Activated naive CD4-positive, alpha-beta T cell treated with anti-CD3 and anti-CD28 coated beads, Interleukin-2, amount 10 ng/mL, durations not matched to agents 7 days and 5 days (primary cell): ENCODE measurements at regions not wholly inside any gene's neighbourhood (a gene's known extent, or its start where the extent isn't known, plus 50 kb on each side); places are given as distances from the start of the nearest gene placed in this dataset.

Experiments
- CTCF ChIA-PET: fragments of 350-600 bp; sonication (Branson Sonifier 250); formaldehyde crosslinking; loops from one replicate; lab custom pipeline; 2021; ENCODE audit warnings: antibody characterized with exemption; lab: Charles Lee
- DNase-seq: peaks from one replicate; pipeline ENCODE4 v3.0.0-alpha.2; 2020
- H3K27ac Mint-ChIP-seq: one replicate; pipeline ENCODE4 v1.8.0; 2021; ENCODE audit warnings: mild to moderate bottlenecking, moderate library complexity, mixed read lengths
- H3K27me3 Mint-ChIP-seq: one replicate; pipeline ENCODE4 v1.8.0; 2021; ENCODE audit warnings: mild to moderate bottlenecking, mixed read lengths
- H3K36me3 Mint-ChIP-seq: one replicate; pipeline ENCODE4 v1.8.0; 2021; ENCODE audit warnings: mixed read lengths
- H3K4me1 Mint-ChIP-seq: one replicate; pipeline ENCODE4 v1.8.0; 2021; ENCODE audit warnings: mixed read lengths
- H3K4me3 Mint-ChIP-seq: one replicate; pipeline ENCODE4 v1.8.0; 2021; ENCODE audit warnings: mild to moderate bottlenecking, moderate library complexity, mixed read lengths
- H3K9me3 Mint-ChIP-seq: one replicate; pipeline ENCODE4 v1.8.0; 2021; ENCODE audit warnings: mixed read lengths

- Mint-ChIP-seq H3K9me3 (peaks cover 2% of the 10 kb centered on the region), H3K36me3 (no peaks in the 10 kb centered on the region), H3K27me3 (peaks cover 26% of the 10 kb centered on the region), H3K4me3 (no peak overlapping the region), H3K4me1 (no peaks in the 10 kb centered on the region), H3K27ac (no peak overlapping the region)
- DNase-seq, result no peak
- CTCF ChIA-PET, result no interaction called here
Observed at GRCh38 chr6:167731216-167731615, 95.5 kb upstream of the AFDN start.

- no peak for DNase-seq
- H3K27me3 Mint-ChIP-seq, result peaks cover 21% of the 10 kb centered on the region
- H3K9me3 Mint-ChIP-seq, result peaks cover 2% of the 10 kb centered on the region
- CTCF ChIA-PET, result no interaction called here
- no peaks in the 10 kb centered on the region for H3K4me1 Mint-ChIP-seq
- H3K27ac Mint-ChIP-seq, result no peak overlapping the region
- no peak overlapping the region for H3K4me3 Mint-ChIP-seq
- no peaks in the 10 kb centered on the region for H3K36me3 Mint-ChIP-seq
Observed at GRCh38 chr6:167731731-167732422, 94.8 kb upstream of the AFDN start.

GRCh38 chr6:167733740-167734661 lies 92.7 kb upstream of the AFDN start:
- DNase-seq, result no peak
- Mint-ChIP-seq H3K4me1 (no peaks in the 10 kb centered on the region), H3K4me3 (no peak overlapping the region), H3K36me3 (no peaks in the 10 kb centered on the region), H3K27me3 (peaks cover 24% of the 10 kb centered on the region), H3K27ac (no peak overlapping the region), H3K9me3 (peaks cover 2% of the 10 kb centered on the region)
- CTCF ChIA-PET, result no interaction called here

- Mint-ChIP-seq H3K36me3 (no peaks in the 10 kb centered on the region), H3K4me1 (no peaks in the 10 kb centered on the region), H3K27me3 (peaks cover 26% of the 10 kb centered on the region), H3K4me3 (no peak overlapping the region), H3K27ac (no peak overlapping the region), H3K9me3 (peaks cover 2% of the 10 kb centered on the region)
- CTCF ChIA-PET, result no interaction called here
- no peak for DNase-seq
Observed at GRCh38 chr6:167734662-167735083, 92.0 kb upstream of the AFDN start.

- H3K4me3 Mint-ChIP-seq, result no peak overlapping the region
- H3K27me3 Mint-ChIP-seq, result peaks cover 28% of the 10 kb centered on the region
- H3K36me3 Mint-ChIP-seq, result no peaks in the 10 kb centered on the region
- no peak for DNase-seq
- peaks cover 2% of the 10 kb centered on the region for H3K9me3 Mint-ChIP-seq
- no peak overlapping the region for H3K27ac Mint-ChIP-seq
- no peaks in the 10 kb centered on the region for H3K4me1 Mint-ChIP-seq
- CTCF ChIA-PET, result interaction anchor here (0.7 kb wide), 1 partner anchor 158 kb away, joined by 3 read pairs; no protein-coding TSS in a partner anchor
Observed at GRCh38 chr6:167735084-167735950, 91.4 kb upstream of the AFDN start.

- H3K4me1 Mint-ChIP-seq, result no peaks in the 10 kb centered on the region
- CTCF ChIA-PET, result interaction anchor here (0.7 kb wide), 1 partner anchor 158 kb away, joined by 3 read pairs; no protein-coding TSS in a partner anchor
- peaks cover 2% of the 10 kb centered on the region for H3K9me3 Mint-ChIP-seq
- H3K4me3 Mint-ChIP-seq, result no peak overlapping the region
- DNase-seq, result no peak
- H3K27ac Mint-ChIP-seq, result no peak overlapping the region
- no peaks in the 10 kb centered on the region for H3K36me3 Mint-ChIP-seq
- H3K27me3 Mint-ChIP-seq, result peaks cover 28% of the 10 kb centered on the region
Observed at GRCh38 chr6:167735951-167736288, 90.8 kb upstream of the AFDN start.

GRCh38 chr6:167736486-167737204 lies 90.1 kb upstream of the AFDN start:
- Mint-ChIP-seq H3K4me3 (no peak overlapping the region), H3K36me3 (no peaks in the 10 kb centered on the region), H3K4me1 (no peaks in the 10 kb centered on the region), H3K9me3 (peaks cover 2% of the 10 kb centered on the region), H3K27ac (no peak overlapping the region), H3K27me3 (peaks cover 28% of the 10 kb centered on the region)
- no peak for DNase-seq
- CTCF ChIA-PET, result no interaction called here

GRCh38 chr6:167737205-167737830 lies 89.4 kb upstream of the AFDN start:
- Mint-ChIP-seq H3K27ac (no peak overlapping the region), H3K27me3 (peaks cover 28% of the 10 kb centered on the region), H3K4me1 (no peaks in the 10 kb centered on the region), H3K36me3 (no peaks in the 10 kb centered on the region), H3K9me3 (peaks cover 2% of the 10 kb centered on the region), H3K4me3 (no peak overlapping the region)
- CTCF ChIA-PET, result no interaction called here
- DNase-seq, result no peak

GRCh38 chr6:167738386-167738785 lies 88.3 kb upstream of the AFDN start:
- Mint-ChIP-seq H3K4me1 (no peaks in the 10 kb centered on the region), H3K27me3 (peaks cover 32% of the 10 kb centered on the region), H3K27ac (no peak overlapping the region), H3K36me3 (no peaks in the 10 kb centered on the region), H3K9me3 (peaks cover 2% of the 10 kb centered on the region), H3K4me3 (no peak overlapping the region)
- CTCF ChIA-PET, result no interaction called here
- DNase-seq, result no peak

GRCh38 chr6:167739721-167740475 lies 86.8 kb upstream of the AFDN start:
- Mint-ChIP-seq H3K27ac (no peak overlapping the region), H3K9me3 (no peaks in the 10 kb centered on the region), H3K27me3 (peaks cover 25% of the 10 kb centered on the region), H3K4me3 (no peak overlapping the region), H3K4me1 (no peaks in the 10 kb centered on the region), H3K36me3 (no peaks in the 10 kb centered on the region)
- no peak for DNase-seq
- CTCF ChIA-PET, result no interaction called here

GRCh38 chr6:167742719-167743303 lies 83.9 kb upstream of the AFDN start:
- no peaks in the 10 kb centered on the region for H3K4me1 Mint-ChIP-seq
- H3K9me3 Mint-ChIP-seq, result no peaks in the 10 kb centered on the region
- H3K27me3 Mint-ChIP-seq, result peaks cover 40% of the 10 kb centered on the region
- CTCF ChIA-PET, result no interaction called here
- DNase-seq, result no peak
- H3K27ac Mint-ChIP-seq, result no peak overlapping the region
- H3K36me3 Mint-ChIP-seq, result no peaks in the 10 kb centered on the region
- H3K4me3 Mint-ChIP-seq, result no peak overlapping the region

GRCh38 chr6:167744681-167745669 lies 81.7 kb upstream of the AFDN start:
- Mint-ChIP-seq H3K9me3 (no peaks in the 10 kb centered on the region), H3K4me1 (no peaks in the 10 kb centered on the region), H3K27ac (no peak overlapping the region), H3K27me3 (peaks cover 35% of the 10 kb centered on the region), H3K36me3 (no peaks in the 10 kb centered on the region), H3K4me3 (no peak overlapping the region)
- no peak for DNase-seq
- CTCF ChIA-PET, result no interaction called here
